ENCODE measurements at regions not wholly inside any gene's neighbourhood (a gene's known extent, or its start where the extent isn't known, plus 50 kb on each side); places are given as distances from the start of the nearest gene placed in this dataset.

DNA sequence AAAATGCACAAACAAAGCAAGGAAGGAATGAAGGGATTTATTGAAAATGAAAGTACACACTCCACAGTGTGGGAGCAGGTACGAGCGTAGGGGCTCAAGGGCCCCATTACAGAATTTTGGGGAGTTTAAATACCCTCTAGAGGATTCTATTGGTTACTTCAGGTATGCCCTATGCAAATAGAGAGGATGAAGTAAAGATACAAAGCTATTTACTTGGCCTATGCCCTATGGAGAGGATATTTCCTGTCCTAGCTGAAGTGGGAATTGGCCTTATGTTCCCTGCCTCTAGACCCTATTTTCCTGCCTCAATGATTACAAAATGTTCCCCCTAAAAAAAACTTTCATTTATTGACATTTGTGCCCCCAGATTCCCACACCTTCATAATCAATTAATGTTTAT is 59.7 kb upstream of the ASIP start:
- TF ChIP-seq, protein P1, sequence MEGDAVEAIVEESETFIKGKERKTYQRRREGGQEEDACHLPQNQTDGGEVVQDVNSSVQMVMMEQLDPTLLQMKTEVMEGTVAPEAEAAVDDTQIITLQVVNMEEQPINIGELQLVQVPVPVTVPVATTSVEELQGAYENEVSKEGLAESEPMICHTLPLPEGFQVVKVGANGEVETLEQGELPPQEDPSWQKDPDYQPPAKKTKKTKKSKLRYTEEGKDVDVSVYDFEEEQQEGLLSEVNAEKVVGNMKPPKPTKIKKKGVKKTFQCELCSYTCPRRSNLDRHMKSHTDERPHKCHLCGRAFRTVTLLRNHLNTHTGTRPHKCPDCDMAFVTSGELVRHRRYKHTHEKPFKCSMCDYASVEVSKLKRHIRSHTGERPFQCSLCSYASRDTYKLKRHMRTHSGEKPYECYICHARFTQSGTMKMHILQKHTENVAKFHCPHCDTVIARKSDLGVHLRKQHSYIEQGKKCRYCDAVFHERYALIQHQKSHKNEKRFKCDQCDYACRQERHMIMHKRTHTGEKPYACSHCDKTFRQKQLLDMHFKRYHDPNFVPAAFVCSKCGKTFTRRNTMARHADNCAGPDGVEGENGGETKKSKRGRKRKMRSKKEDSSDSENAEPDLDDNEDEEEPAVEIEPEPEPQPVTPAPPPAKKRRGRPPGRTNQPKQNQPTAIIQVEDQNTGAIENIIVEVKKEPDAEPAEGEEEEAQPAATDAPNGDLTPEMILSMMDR (IDR thresholded peaks at IDR 0.05): no peak
- TF ChIP-seq POLR2A (IDR thresholded peaks at IDR 0.05): no peak
